HepG2 (cell line): ENCODE measurements at regions not wholly inside any gene's neighbourhood (a gene's known extent, or its start where the extent isn't known, plus 50 kb on each side); places are given as distances from the start of the nearest gene placed in this dataset.

Experiments used
- BCLAF1 ChIP-seq: fragments of 450-650 bp; IDR thresholded peaks from 2 replicates; pipeline ENCODE4 v1.6.1; 2017; ENCODE audit warnings: mild to moderate bottlenecking
- DNMT1 ChIP-seq: sonication (generic); formaldehyde crosslinking; IDR thresholded peaks from 2 replicates; pipeline ENCODE4 v1.5.1; 2020; ENCODE audit warnings: mild to moderate bottlenecking, missing genetic modification reagents
- FOSL1 ChIP-seq: sonication (generic); formaldehyde crosslinking; IDR thresholded peaks from 2 replicates; pipeline ENCODE4 v1.9.0; 2021; ENCODE audit warnings: missing genetic modification reagents, borderline replicate concordance
- MYC ChIP-seq: sonication (generic); formaldehyde crosslinking; IDR thresholded peaks from 2 replicates; pipeline ENCODE4 v1.9.0; 2021; ENCODE audit warnings: missing genetic modification reagents, borderline replicate concordance
- POLR2A ChIP-seq, 2 experiments: IDR thresholded peaks; 2 replicates each; pipeline ENCODE4 v1.6.1; 2011; ENCODE audit warnings: low read depth in 2 of 2, low read length in 2 of 2, mild to moderate bottlenecking in 1 of 2, moderate library complexity in 1 of 2; ENCODE audit not compliant: insufficient read depth in 1 of 2
- ZBTB2 ChIP-seq: sonication (generic); formaldehyde crosslinking; IDR thresholded peaks from 2 replicates; pipeline ENCODE4 v1.8.0; 2022; ENCODE audit warnings: low read depth, missing genetic modification reagents
- ZNF337 ChIP-seq: sonication (generic); formaldehyde crosslinking; IDR thresholded peaks from 2 replicates; pipeline ENCODE4 v1.5.1; 2020; ENCODE audit warnings: missing genetic modification reagents, low read depth, mild to moderate bottlenecking, borderline replicate concordance
- ZNF737 ChIP-seq: sonication (generic); formaldehyde crosslinking; IDR thresholded peaks from 2 replicates; pipeline ENCODE4 v1.5.0; 2020; ENCODE audit warnings: missing genetic modification reagents, mild to moderate bottlenecking, borderline replicate concordance
- TF ChIP-seq, protein P1 (sequence below): sonication (generic); formaldehyde crosslinking; IDR thresholded peaks from 2 replicates; pipeline ENCODE4 v1.5.0; 2020; ENCODE audit warnings: mild to moderate bottlenecking, missing genetic modification reagents, moderate library complexity

GRCh38 chr7:24125765-24126164, 158.2 kb upstream of the NPY start:
- TF ChIP-seq, protein P1, sequence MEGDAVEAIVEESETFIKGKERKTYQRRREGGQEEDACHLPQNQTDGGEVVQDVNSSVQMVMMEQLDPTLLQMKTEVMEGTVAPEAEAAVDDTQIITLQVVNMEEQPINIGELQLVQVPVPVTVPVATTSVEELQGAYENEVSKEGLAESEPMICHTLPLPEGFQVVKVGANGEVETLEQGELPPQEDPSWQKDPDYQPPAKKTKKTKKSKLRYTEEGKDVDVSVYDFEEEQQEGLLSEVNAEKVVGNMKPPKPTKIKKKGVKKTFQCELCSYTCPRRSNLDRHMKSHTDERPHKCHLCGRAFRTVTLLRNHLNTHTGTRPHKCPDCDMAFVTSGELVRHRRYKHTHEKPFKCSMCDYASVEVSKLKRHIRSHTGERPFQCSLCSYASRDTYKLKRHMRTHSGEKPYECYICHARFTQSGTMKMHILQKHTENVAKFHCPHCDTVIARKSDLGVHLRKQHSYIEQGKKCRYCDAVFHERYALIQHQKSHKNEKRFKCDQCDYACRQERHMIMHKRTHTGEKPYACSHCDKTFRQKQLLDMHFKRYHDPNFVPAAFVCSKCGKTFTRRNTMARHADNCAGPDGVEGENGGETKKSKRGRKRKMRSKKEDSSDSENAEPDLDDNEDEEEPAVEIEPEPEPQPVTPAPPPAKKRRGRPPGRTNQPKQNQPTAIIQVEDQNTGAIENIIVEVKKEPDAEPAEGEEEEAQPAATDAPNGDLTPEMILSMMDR (CRISPR knock-in tag), result no peak
- TF ChIP-seq DNMT1 (CRISPR knock-in tag) (no peak), ZNF337 (CRISPR knock-in tag) (no peak), BCLAF1 (no peak), FOSL1 (CRISPR knock-in tag) (no peak), POLR2A (IDR thresholded peaks at IDR 0.05; ENCODE audit: insufficient read depth in 1 of 2, low read depth in 2 of 2, low read length in 2 of 2) (no peak), MYC (no peak), ZNF737 (no peak), ZBTB2 (no peak)
